ENCODE measurements at regions not wholly inside any gene's neighbourhood (a gene's known extent, or its start where the extent isn't known, plus 50 kb on each side); places are given as distances from the start of the nearest gene placed in this dataset.

- DNase-seq = no peak
- no peaks in the 10 kb centered on the region for H3K27me3 ChIP-seq
- 70 to 73% methylated on average over 1 of the region's 1 CpG for WGBS, 2 donors (ENCODE audit: low coverage in 1 of 2)
- H3K4me1 ChIP-seq = peaks cover 0 to 15% (median 4%) of the 10 kb centered on the region in 4 donors
- in situ Hi-C loops (cut with MboI; ENCODE audit: low pct_ligation_motif_present in 1 of 4, low pct_unique_long_range_greater_than_20kb in 1 of 4, low sequenced_read_pairs in 3 of 4) (no loop called here), intact Hi-C loops (cut with DNase I; ENCODE audit: low total_unique reads) (no loop called here)
- peaks cover 0 to 8% of the 10 kb centered on the region in 2 donors for H3K9me3 ChIP-seq
- H3K27ac ChIP-seq = no peak overlapping the region
- no peak for TF ChIP-seq POLR2A (IDR thresholded peaks at IDR 0.05)
- TF ChIP-seq EP300 (IDR thresholded peaks at IDR 0.05; ENCODE audit: low read depth) = no peak
- TF ChIP-seq POLR2AphosphoS5 (IDR thresholded peaks at IDR 0.05) = no peak
- TF ChIP-seq, protein P1, sequence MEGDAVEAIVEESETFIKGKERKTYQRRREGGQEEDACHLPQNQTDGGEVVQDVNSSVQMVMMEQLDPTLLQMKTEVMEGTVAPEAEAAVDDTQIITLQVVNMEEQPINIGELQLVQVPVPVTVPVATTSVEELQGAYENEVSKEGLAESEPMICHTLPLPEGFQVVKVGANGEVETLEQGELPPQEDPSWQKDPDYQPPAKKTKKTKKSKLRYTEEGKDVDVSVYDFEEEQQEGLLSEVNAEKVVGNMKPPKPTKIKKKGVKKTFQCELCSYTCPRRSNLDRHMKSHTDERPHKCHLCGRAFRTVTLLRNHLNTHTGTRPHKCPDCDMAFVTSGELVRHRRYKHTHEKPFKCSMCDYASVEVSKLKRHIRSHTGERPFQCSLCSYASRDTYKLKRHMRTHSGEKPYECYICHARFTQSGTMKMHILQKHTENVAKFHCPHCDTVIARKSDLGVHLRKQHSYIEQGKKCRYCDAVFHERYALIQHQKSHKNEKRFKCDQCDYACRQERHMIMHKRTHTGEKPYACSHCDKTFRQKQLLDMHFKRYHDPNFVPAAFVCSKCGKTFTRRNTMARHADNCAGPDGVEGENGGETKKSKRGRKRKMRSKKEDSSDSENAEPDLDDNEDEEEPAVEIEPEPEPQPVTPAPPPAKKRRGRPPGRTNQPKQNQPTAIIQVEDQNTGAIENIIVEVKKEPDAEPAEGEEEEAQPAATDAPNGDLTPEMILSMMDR (IDR thresholded peaks at IDR 0.05) = no peak
- no peaks in the 10 kb centered on the region for H3K36me3 ChIP-seq
- no peak overlapping the region for H3K4me3 ChIP-seq
Observed at GRCh38 chr10:29788113-29788512, 153.3 kb upstream of the SVIL start.

DNA sequence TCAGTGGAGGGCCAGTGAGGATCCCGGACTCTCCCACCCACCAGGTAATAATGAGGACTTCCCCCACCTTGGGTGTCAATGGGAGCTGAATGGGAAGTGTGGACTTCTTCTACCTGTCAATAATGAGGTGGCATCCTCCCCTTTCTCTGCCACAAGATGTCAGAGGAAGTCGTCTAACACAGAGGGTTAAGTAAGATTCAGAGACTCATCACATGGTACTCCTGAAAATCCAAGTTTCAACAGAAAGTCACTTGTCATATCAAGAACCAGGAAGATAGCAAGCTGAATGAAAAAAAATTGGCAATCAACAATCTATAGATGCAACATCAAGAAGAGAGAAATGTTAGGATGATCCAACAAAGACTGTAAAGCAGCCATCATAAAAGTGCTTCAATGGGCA lies 150.9 kb upstream of the SVIL start:
- intact Hi-C loops (cut with DNase I; ENCODE audit: low total_unique reads) = no loop called here
- DNase-seq = no peak
- Histone ChIP-seq H3K4me3 (no peak overlapping the region), H3K4me1 (peaks cover 0 to 18% (median 4%) of the 10 kb centered on the region in 4 donors), H3K27ac (peak overlapping the region in 2 of 4 donors; percentile 73 to 74), H3K27me3 (no peaks in the 10 kb centered on the region), H3K36me3 (no peaks in the 10 kb centered on the region), H3K9me3 (peaks cover 0 to 8% of the 10 kb centered on the region in 2 donors)
- no peak for TF ChIP-seq POLR2A (IDR thresholded peaks at IDR 0.05)
- TF ChIP-seq, protein P1 (IDR thresholded peaks at IDR 0.05) = no peak
- TF ChIP-seq POLR2AphosphoS5 (IDR thresholded peaks at IDR 0.05) = no peak
- no peak for TF ChIP-seq EP300 (IDR thresholded peaks at IDR 0.05; ENCODE audit: low read depth)
- 88 to 90% methylated on average over 1 to 2 of the region's 2 CpGs for WGBS, 2 donors (ENCODE audit: low coverage in 1 of 2)
- in situ Hi-C loops (cut with MboI; ENCODE audit: low pct_ligation_motif_present in 1 of 4, low pct_unique_long_range_greater_than_20kb in 1 of 4, low sequenced_read_pairs in 3 of 4) = no loop called here

DNA sequence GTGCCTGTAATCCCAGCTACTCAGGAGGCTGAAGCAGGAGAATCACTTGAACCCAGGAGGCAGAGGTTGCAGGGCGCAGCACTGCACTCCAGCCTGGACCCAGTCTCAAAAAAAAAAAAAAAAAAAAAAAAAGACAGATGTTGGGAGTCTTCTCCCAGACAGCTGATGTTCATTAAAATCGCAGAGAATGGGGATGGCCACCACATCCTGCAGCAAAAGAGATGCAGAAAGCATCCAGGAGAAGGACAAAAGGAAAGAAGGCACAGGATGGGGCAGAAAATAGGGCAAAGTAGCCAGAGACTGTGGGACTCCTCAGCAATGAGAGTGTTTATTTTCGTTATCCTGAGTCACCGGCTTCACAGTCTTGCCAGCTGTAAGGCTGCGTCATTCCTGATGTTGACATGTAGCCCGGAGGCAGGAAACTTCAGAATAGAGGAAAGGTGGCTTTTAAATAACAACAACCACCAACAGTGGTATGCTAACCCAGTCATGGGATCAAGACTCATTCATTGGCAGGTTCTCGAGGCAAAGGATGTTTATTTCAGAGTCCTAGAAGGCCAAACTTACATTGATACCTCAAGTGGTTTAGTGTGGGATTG lies 149.5 kb upstream of the SVIL start:
- Histone ChIP-seq H3K36me3 (no peaks in the 10 kb centered on the region), H3K4me1 (peaks cover 0 to 18% (median 4%) of the 10 kb centered on the region in 4 donors), H3K27me3 (no peaks in the 10 kb centered on the region), H3K27ac (peak overlapping the region; percentile 68 to 74 (median 72)), H3K9me3 (peaks cover 0 to 8% of the 10 kb centered on the region in 2 donors), H3K4me3 (no peak overlapping the region)
- peak; percentile 39 for DNase-seq
- in situ Hi-C loops (cut with MboI; ENCODE audit: low pct_ligation_motif_present in 1 of 4, low pct_unique_long_range_greater_than_20kb in 1 of 4, low sequenced_read_pairs in 3 of 4) = no loop called here
- intact Hi-C loops (cut with DNase I; ENCODE audit: low total_unique reads) = no loop called here
- WGBS, 2 donors (ENCODE audit: low coverage in 1 of 2) = 54 to 57% methylated on average over 4 to 7 of the region's 7 CpGs
- TF ChIP-seq POLR2AphosphoS5 (IDR thresholded peaks at IDR 0.05) = peak; percentile 59 to 71 (median 62)
- no peak for TF ChIP-seq EP300 (IDR thresholded peaks at IDR 0.05; ENCODE audit: low read depth)
- TF ChIP-seq, protein P1 (IDR thresholded peaks at IDR 0.05) = no peak

- Histone ChIP-seq H3K36me3 (no peaks in the 10 kb centered on the region), H3K9me3 (peaks cover 0 to 6% of the 10 kb centered on the region in 2 donors), H3K27ac (peak overlapping the region; percentile 68 to 74 (median 72)), H3K4me1 (peaks cover 0 to 18% (median 4%) of the 10 kb centered on the region in 4 donors), H3K27me3 (no peaks in the 10 kb centered on the region), H3K4me3 (no peak overlapping the region)
- 71 to 76% methylated on average over 2 to 3 of the region's 3 CpGs for WGBS, 2 donors (ENCODE audit: low coverage in 1 of 2)
- no peak for TF ChIP-seq EP300 (IDR thresholded peaks at IDR 0.05; ENCODE audit: low read depth)
- TF ChIP-seq POLR2AphosphoS5 (IDR thresholded peaks at IDR 0.05) = no peak
- TF ChIP-seq POLR2A (IDR thresholded peaks at IDR 0.05) = no peak
- TF ChIP-seq, protein P1 (IDR thresholded peaks at IDR 0.05) = no peak
- DNase-seq = no peak
- in situ Hi-C loops (cut with MboI; ENCODE audit: low pct_ligation_motif_present in 1 of 4, low pct_unique_long_range_greater_than_20kb in 1 of 4, low sequenced_read_pairs in 3 of 4) = no loop called here
- intact Hi-C loops (cut with DNase I; ENCODE audit: low total_unique reads) = no loop called here
Observed at GRCh38 chr10:29783201-29783947, 148.6 kb upstream of the SVIL start.
